Esophagus squamous epithelium (tissue), 5 donors: ENCODE measurements at regions not wholly inside any gene's neighbourhood (a gene's known extent, or its start where the extent isn't known, plus 50 kb on each side); places are given as distances from the start of the nearest gene placed in this dataset.

Source experiments
- DNase-seq: peaks from one replicate; lab custom pipeline; 2025; lab: John Stamatoyannopoulos, UW
- H3K27ac ChIP-seq, 4 donors: fragments of 200-600 bp; sonication (generic); one replicate each; pipeline ENCODE4 v1.5.1; 2016 to 2019; ENCODE audit warnings: mild to moderate bottlenecking in 1 of 4
- H3K27me3 ChIP-seq, 4 donors: fragments of 200-600 bp; sonication (generic); 1 replicate in 3 of 4; 2 replicates in 1 of 4; pipeline versions ENCODE4 v1.5.1 to v1.6.0; 2017 to 2021; ENCODE audit warnings: antibody characterized with exemption in 1 of 4
- H3K36me3 ChIP-seq, 3 donors: fragments of 200-600 bp; sonication (generic); one replicate each; pipeline ENCODE4 v1.5.1; 2016 to 2019
- H3K4me1 ChIP-seq, 3 donors: fragments of 200-600 bp; sonication (generic); one replicate each; pipeline ENCODE4 v1.5.1; 2017 to 2019
- H3K4me3 ChIP-seq, 4 donors: fragments of 200-600 bp; sonication (generic); 1 replicate in 3 of 4; 2 replicates in 1 of 4; pipeline ENCODE4 v1.5.1; 2016 to 2019; ENCODE audit warnings: mild to moderate bottlenecking in 2 of 4, moderate library complexity in 1 of 4
- H3K9me3 ChIP-seq, 3 donors: fragments of 200-600 bp; sonication (generic); one replicate each; pipeline ENCODE4 v1.5.1; 2016 to 2019
- POLR2A ChIP-seq, 4 donors: fragments of 450-650 bp; IDR thresholded peaks; one replicate each; pipeline ENCODE4 v1.6.1; 2017; ENCODE audit warnings: antibody characterized with exemption in 4 of 4, mild to moderate bottlenecking in 4 of 4, moderate library complexity in 3 of 4
- WGBS, 2 donors: methylation state at CpG; one replicate each; pipeline ENCODE4 v1.1.5; 2018; 5-methylcytosine and 5-hydroxymethylcytosine counted together
- intact Hi-C: fragments of 100-400 bp; cut with DNase I; formaldehyde crosslinking; loops from one replicate; pipeline ENCODE4 v1.15.0; 2022
- TF ChIP-seq, protein P1 (sequence below), 6 experiments: fragments of 450-650 bp in 4 of 6; fragments of 200-600 bp in 2 of 6; sonication (generic) in 2 of 6; IDR thresholded peaks; one replicate each; pipeline ENCODE4 v1.5.1; 2016 to 2019; ENCODE audit warnings: antibody characterized with exemption in 6 of 6, mild to moderate bottlenecking in 4 of 6, moderate library complexity in 4 of 6
- donor health status: DM: yes; HTN: yes; CAD: no.

GRCh38 chr18:47417807-47418206 is 166.3 kb upstream of the SKOR2 start:
- no peak for DNase-seq
- Histone ChIP-seq H3K36me3 (no peaks in the 10 kb centered on the region), H3K27ac (no peak overlapping the region), H3K27me3 (peaks cover 0 to 72% (median 0%) of the 10 kb centered on the region in 4 donors), H3K9me3 (no peaks in the 10 kb centered on the region), H3K4me1 (no peaks in the 10 kb centered on the region), H3K4me3 (no peak overlapping the region)
- intact Hi-C loops: no loop called here
- TF ChIP-seq, protein P1, sequence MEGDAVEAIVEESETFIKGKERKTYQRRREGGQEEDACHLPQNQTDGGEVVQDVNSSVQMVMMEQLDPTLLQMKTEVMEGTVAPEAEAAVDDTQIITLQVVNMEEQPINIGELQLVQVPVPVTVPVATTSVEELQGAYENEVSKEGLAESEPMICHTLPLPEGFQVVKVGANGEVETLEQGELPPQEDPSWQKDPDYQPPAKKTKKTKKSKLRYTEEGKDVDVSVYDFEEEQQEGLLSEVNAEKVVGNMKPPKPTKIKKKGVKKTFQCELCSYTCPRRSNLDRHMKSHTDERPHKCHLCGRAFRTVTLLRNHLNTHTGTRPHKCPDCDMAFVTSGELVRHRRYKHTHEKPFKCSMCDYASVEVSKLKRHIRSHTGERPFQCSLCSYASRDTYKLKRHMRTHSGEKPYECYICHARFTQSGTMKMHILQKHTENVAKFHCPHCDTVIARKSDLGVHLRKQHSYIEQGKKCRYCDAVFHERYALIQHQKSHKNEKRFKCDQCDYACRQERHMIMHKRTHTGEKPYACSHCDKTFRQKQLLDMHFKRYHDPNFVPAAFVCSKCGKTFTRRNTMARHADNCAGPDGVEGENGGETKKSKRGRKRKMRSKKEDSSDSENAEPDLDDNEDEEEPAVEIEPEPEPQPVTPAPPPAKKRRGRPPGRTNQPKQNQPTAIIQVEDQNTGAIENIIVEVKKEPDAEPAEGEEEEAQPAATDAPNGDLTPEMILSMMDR (IDR thresholded peaks at IDR 0.05): no peak
- no peak for TF ChIP-seq POLR2A (IDR thresholded peaks at IDR 0.05)
- 17 to 45% methylated on average over 1 to 2 of the region's 2 CpGs for WGBS, 2 donors

DNA sequence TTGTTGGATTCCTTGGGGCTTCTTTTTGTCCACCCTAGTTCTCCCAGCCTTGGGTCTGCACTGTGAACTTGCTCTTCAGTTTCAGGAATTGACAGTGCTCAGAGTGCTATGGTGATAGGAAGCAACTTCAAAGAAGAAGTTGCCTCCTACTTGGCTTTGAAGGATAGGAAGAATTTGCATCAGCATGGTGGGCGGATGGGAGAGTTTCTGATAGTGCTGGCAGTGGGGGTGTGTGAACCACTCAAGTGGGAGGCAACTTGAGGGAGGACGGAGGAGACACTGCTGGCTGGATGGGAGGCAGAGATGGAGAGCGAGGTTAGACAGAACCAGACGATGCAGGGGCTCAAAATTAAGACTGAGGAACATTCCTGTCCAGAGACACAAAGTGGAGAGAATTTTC is 164.4 kb upstream of the SKOR2 start:
- Histone ChIP-seq H3K36me3 (no peaks in the 10 kb centered on the region), H3K27ac (no peak overlapping the region), H3K9me3 (no peaks in the 10 kb centered on the region), H3K4me1 (no peaks in the 10 kb centered on the region), H3K4me3 (no peak overlapping the region), H3K27me3 (peaks cover 0 to 75% (median 0%) of the 10 kb centered on the region in 4 donors)
- TF ChIP-seq POLR2A (IDR thresholded peaks at IDR 0.05): no peak
- TF ChIP-seq, protein P1 (IDR thresholded peaks at IDR 0.05): no peak
- no peak for DNase-seq
- intact Hi-C loops: no loop called here
- 44 to 60% methylated on average over 4 of the region's 4 CpGs for WGBS, 2 donors

GRCh38 chr18:47413327-47413726 is 161.9 kb upstream of the SKOR2 start:
- TF ChIP-seq POLR2A (IDR thresholded peaks at IDR 0.05): no peak
- TF ChIP-seq, protein P1 (IDR thresholded peaks at IDR 0.05): no peak
- H3K27me3 ChIP-seq: peaks cover 0 to 56% (median 0%) of the 10 kb centered on the region in 4 donors
- no peaks in the 10 kb centered on the region for H3K36me3 ChIP-seq
- intact Hi-C loops: no loop called here
- WGBS, 2 donors: 17 to 18% methylated on average over 1 to 2 of the region's 2 CpGs
- no peak overlapping the region for H3K27ac ChIP-seq
- no peaks in the 10 kb centered on the region for H3K9me3 ChIP-seq
- DNase-seq: no peak
- no peaks in the 10 kb centered on the region for H3K4me1 ChIP-seq
- no peak overlapping the region for H3K4me3 ChIP-seq

GRCh38 chr18:47412924-47413323 is 161.5 kb upstream of the SKOR2 start:
- Histone ChIP-seq H3K4me1 (no peaks in the 10 kb centered on the region), H3K9me3 (no peaks in the 10 kb centered on the region), H3K4me3 (no peak overlapping the region), H3K36me3 (no peaks in the 10 kb centered on the region), H3K27ac (no peak overlapping the region), H3K27me3 (peaks cover 0 to 56% (median 0%) of the 10 kb centered on the region in 4 donors)
- no peak for TF ChIP-seq POLR2A (IDR thresholded peaks at IDR 0.05)
- TF ChIP-seq, protein P1 (IDR thresholded peaks at IDR 0.05): no peak
- DNase-seq: no peak
- WGBS, 2 donors: 57 to 67% methylated on average over 1 of the region's 1 CpG
- intact Hi-C loops: no loop called here

DNA sequence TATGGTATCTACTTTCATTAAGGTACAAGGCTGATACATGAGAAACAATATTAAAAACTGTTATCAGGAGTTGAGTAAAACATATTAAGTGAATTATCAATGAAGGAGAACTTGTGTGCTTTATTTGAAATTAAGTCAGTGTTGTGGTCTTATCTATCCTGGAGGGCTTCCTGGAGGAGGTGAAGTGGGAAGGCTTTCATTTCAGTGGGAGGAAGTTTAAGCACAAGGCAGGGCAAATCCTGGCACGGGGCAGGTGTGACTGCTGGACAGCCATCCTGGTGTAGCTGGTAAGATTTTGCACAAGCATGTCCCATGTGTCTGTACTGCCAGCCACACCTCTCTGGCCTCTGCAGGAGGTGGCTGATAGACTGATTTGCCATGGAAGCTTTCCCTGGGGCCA is 159.7 kb upstream of the SKOR2 start:
- Histone ChIP-seq H3K27me3 (peaks cover 0 to 40% (median 0%) of the 10 kb centered on the region in 4 donors), H3K36me3 (no peaks in the 10 kb centered on the region), H3K27ac (no peak overlapping the region), H3K4me3 (no peak overlapping the region), H3K9me3 (no peaks in the 10 kb centered on the region), H3K4me1 (no peaks in the 10 kb centered on the region)
- no peak for DNase-seq
- 40 to 50% methylated on average over 1 of the region's 1 CpG for WGBS, 2 donors
- TF ChIP-seq POLR2A (IDR thresholded peaks at IDR 0.05): no peak
- TF ChIP-seq, protein P1 (IDR thresholded peaks at IDR 0.05): no peak
- intact Hi-C loops: no loop called here
